Upper lobe of left lung (tissue), 4 donors: ENCODE measurements at regions not wholly inside any gene's neighbourhood (a gene's known extent, or its start where the extent isn't known, plus 50 kb on each side); places are given as distances from the start of the nearest gene placed in this dataset.

Source experiments
- EP300 ChIP-seq, 4 donors: sonication (generic); formaldehyde crosslinking; IDR thresholded peaks; one replicate each; pipeline ENCODE4 v1.5.1; 2017; ENCODE audit warnings: antibody characterized with exemption in 4 of 4, control low read depth in 2 of 4
- POLR2A ChIP-seq, 4 donors: fragments of 450-650 bp; IDR thresholded peaks; one replicate each; pipeline ENCODE4 v1.5.1; 2016 to 2017; ENCODE audit warnings: antibody characterized with exemption in 4 of 4, mild to moderate bottlenecking in 2 of 4
- POLR2AphosphoS5 ChIP-seq, 2 donors: sonication (generic); formaldehyde crosslinking; IDR thresholded peaks; one replicate each; pipeline ENCODE4 v1.5.1; 2017; ENCODE audit warnings: antibody characterized with exemption in 2 of 2
- TF ChIP-seq, protein P1 (sequence below), 6 experiments: fragments of 450-650 bp in 4 of 6; fragments of 200-600 bp in 2 of 6; sonication (generic) in 2 of 6; IDR thresholded peaks; one replicate each; pipeline ENCODE4 v1.5.1; 2016 to 2019; ENCODE audit warnings: antibody characterized with exemption in 6 of 6

DNA sequence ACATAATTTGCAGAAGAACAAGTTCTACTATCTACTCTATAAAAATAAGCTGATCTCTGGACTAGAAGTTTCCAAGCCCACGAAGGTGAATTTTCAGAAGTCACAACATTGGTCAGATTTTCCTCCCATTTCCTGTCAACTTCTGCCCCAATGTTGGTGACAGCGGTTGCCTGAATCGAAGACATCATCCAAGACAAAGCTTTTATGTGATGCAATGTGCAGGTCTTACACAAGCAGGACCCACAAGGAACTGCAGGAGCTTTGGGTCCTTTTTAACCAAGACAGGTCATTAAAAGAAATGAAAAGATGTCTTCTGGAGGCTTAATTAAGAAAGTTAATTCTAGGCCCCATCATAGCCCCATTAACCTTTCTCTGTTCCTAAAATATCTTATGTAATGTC is 125.6 kb upstream of the BLID start:
- TF ChIP-seq, protein P1, sequence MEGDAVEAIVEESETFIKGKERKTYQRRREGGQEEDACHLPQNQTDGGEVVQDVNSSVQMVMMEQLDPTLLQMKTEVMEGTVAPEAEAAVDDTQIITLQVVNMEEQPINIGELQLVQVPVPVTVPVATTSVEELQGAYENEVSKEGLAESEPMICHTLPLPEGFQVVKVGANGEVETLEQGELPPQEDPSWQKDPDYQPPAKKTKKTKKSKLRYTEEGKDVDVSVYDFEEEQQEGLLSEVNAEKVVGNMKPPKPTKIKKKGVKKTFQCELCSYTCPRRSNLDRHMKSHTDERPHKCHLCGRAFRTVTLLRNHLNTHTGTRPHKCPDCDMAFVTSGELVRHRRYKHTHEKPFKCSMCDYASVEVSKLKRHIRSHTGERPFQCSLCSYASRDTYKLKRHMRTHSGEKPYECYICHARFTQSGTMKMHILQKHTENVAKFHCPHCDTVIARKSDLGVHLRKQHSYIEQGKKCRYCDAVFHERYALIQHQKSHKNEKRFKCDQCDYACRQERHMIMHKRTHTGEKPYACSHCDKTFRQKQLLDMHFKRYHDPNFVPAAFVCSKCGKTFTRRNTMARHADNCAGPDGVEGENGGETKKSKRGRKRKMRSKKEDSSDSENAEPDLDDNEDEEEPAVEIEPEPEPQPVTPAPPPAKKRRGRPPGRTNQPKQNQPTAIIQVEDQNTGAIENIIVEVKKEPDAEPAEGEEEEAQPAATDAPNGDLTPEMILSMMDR (IDR thresholded peaks at IDR 0.05) = no peak
- TF ChIP-seq POLR2A (IDR thresholded peaks at IDR 0.05) (no peak), EP300 (IDR thresholded peaks at IDR 0.05) (no peak), POLR2AphosphoS5 (IDR thresholded peaks at IDR 0.05) (no peak)
